Neural progenitor cell (in vitro differentiated cells): ENCODE measurements at regions not wholly inside any gene's neighbourhood (a gene's known extent, or its start where the extent isn't known, plus 50 kb on each side); places are given as distances from the start of the nearest gene placed in this dataset.

Experiments used
- EZH2 ChIP-seq: fragments of 200-600 bp; sonication (generic); IDR thresholded peaks from 2 replicates; pipeline ENCODE4 v1.6.1; 2017; ENCODE audit warnings: antibody characterized with exemption, mild to moderate bottlenecking, moderate library complexity
- TF ChIP-seq, protein P1 (sequence below): fragments of 200-600 bp; sonication (generic); IDR thresholded peaks from 2 replicates; pipeline ENCODE4 v1.5.1; 2017; ENCODE audit warnings: antibody characterized with exemption, mild to moderate bottlenecking

DNA sequence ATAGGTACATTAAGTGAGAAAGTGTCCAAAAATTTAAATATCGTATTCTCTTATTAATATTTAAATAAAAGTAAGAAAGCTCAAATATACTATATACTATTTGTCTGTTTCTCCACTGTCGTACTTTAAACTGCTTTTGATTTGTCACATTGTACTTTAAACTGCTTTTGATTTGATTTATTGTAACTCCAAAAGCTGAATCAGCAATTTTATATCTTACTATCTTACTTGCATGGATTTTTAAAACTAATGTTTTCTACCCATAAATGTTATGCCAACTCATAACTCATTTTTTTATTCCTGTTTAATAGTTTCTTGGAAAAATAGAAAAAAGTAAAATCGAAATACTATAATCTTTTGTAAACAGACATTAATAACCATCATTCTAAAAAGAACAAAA is 1128.2 kb upstream of the ACVR2A start:
- TF ChIP-seq EZH2 = no peak
- TF ChIP-seq, protein P1, sequence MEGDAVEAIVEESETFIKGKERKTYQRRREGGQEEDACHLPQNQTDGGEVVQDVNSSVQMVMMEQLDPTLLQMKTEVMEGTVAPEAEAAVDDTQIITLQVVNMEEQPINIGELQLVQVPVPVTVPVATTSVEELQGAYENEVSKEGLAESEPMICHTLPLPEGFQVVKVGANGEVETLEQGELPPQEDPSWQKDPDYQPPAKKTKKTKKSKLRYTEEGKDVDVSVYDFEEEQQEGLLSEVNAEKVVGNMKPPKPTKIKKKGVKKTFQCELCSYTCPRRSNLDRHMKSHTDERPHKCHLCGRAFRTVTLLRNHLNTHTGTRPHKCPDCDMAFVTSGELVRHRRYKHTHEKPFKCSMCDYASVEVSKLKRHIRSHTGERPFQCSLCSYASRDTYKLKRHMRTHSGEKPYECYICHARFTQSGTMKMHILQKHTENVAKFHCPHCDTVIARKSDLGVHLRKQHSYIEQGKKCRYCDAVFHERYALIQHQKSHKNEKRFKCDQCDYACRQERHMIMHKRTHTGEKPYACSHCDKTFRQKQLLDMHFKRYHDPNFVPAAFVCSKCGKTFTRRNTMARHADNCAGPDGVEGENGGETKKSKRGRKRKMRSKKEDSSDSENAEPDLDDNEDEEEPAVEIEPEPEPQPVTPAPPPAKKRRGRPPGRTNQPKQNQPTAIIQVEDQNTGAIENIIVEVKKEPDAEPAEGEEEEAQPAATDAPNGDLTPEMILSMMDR = no peak
